Esophagus mucosa (tissue), 1 donor: ENCODE measurements at regions not wholly inside any gene's neighbourhood (a gene's known extent, or its start where the extent isn't known, plus 50 kb on each side); places are given as distances from the start of the nearest gene placed in this dataset.

Source experiments
- ATAC-seq: fragments of 200-7000 bp; cut with Tn5 transposase; one replicate; pipeline ENCODE4 v1.9.1; 2020
- donor health status: DM: yes; HTN: yes; CAD: no.

- no peak for ATAC-seq
Observed at GRCh38 chr2:146080925-146081324, 1561.0 kb upstream of the ZEB2 start.

GRCh38 chr2:146079216-146079615 is 1559.3 kb upstream of the ZEB2 start:
- no peak for ATAC-seq

- ATAC-seq = no peak
Observed at GRCh38 chr2:146077156-146077555, 1557.2 kb upstream of the ZEB2 start.

GRCh38 chr2:146068051-146068450 is 1548.1 kb upstream of the ZEB2 start:
- no peak for ATAC-seq

- ATAC-seq = no peak
Observed at GRCh38 chr2:146048141-146048540, 1528.2 kb upstream of the ZEB2 start.

- no peak for ATAC-seq
Observed at GRCh38 chr2:146041274-146041910, 1521.5 kb upstream of the ZEB2 start.

GRCh38 chr2:146040051-146040450 is 1520.1 kb upstream of the ZEB2 start:
- ATAC-seq = no peak

GRCh38 chr2:146038014-146038413 is 1518.1 kb upstream of the ZEB2 start:
- no peak for ATAC-seq

GRCh38 chr2:146037334-146037870 is 1517.5 kb upstream of the ZEB2 start:
- ATAC-seq = no peak

GRCh38 chr2:146031158-146031557 is 1511.2 kb upstream of the ZEB2 start:
- ATAC-seq = no peak

- no peak for ATAC-seq
Observed at GRCh38 chr2:146027156-146027555, 1507.2 kb upstream of the ZEB2 start.

- ATAC-seq = no peak
Observed at GRCh38 chr2:146025519-146025918, 1505.6 kb upstream of the ZEB2 start.

GRCh38 chr2:146024212-146024743 is 1504.4 kb upstream of the ZEB2 start:
- ATAC-seq = no peak

GRCh38 chr2:146004462-146004861 is 1484.5 kb upstream of the ZEB2 start:
- no peak for ATAC-seq

GRCh38 chr2:146003337-146003736 is 1483.4 kb upstream of the ZEB2 start:
- no peak for ATAC-seq

- no peak for ATAC-seq
Observed at GRCh38 chr2:145994910-145995309, 1475.0 kb upstream of the ZEB2 start.

- no peak for ATAC-seq
Observed at GRCh38 chr2:145992572-145992971, 1472.7 kb upstream of the ZEB2 start.

GRCh38 chr2:145987793-145988192 is 1467.9 kb upstream of the ZEB2 start:
- ATAC-seq = no peak

- ATAC-seq = no peak
Observed at GRCh38 chr2:145985517-145985916, 1465.6 kb upstream of the ZEB2 start.

GRCh38 chr2:145984580-145984979 is 1464.7 kb upstream of the ZEB2 start:
- peak; percentile 35 for ATAC-seq

- no peak for ATAC-seq
Observed at GRCh38 chr2:145980318-145980717, 1460.4 kb upstream of the ZEB2 start.

GRCh38 chr2:145975406-145975805 is 1455.5 kb upstream of the ZEB2 start:
- ATAC-seq = no peak

GRCh38 chr2:145961846-145962245 is 1441.9 kb upstream of the ZEB2 start:
- ATAC-seq = no peak

- no peak for ATAC-seq
Observed at GRCh38 chr2:145960479-145961163, 1440.7 kb upstream of the ZEB2 start.
